Right lobe of liver (tissue), 6 donors: ENCODE measurements at regions not wholly inside any gene's neighbourhood (a gene's known extent, or its start where the extent isn't known, plus 50 kb on each side); places are given as distances from the start of the nearest gene placed in this dataset.

Experiments used
- ATAC-seq, 4 donors: fragments of 200-7000 bp; cut with Tn5 transposase; one replicate each; pipeline ENCODE4 v1.9.1; 2020; ENCODE audit warnings: mild to moderate bottlenecking in 4 of 4, moderate library complexity in 4 of 4
- DNase-seq, 3 donors: peaks; one replicate each; pipeline ENCODE4 v3.0.0-alpha.2; 2020
- H3K27ac ChIP-seq, 3 donors: fragments of 200-600 bp; one replicate each; pipeline ENCODE4 v1.8.0; 2022
- H3K27me3 ChIP-seq, 2 donors: fragments of 200-600 bp; one replicate each; pipeline ENCODE4 v1.8.0; 2022
- H3K36me3 ChIP-seq, 4 donors: fragments of 200-600 bp; sonication (generic) in 1 of 4; one replicate each; pipeline versions ENCODE4 v1.5.1 to v1.8.0; 2017 to 2022; ENCODE audit warnings: control low read depth in 1 of 4
- H3K4me1 ChIP-seq, 4 donors: fragments of 200-600 bp; sonication (generic) in 1 of 4; one replicate each; pipeline versions ENCODE4 v1.5.1 to v1.8.0; 2017 to 2022; ENCODE audit warnings: control low read depth in 1 of 4
- H3K4me3 ChIP-seq, 3 donors: fragments of 200-600 bp; one replicate each; pipeline ENCODE4 v1.8.0; 2022
- H3K9me3 ChIP-seq, 4 donors: fragments of 200-600 bp; sonication (generic) in 1 of 4; one replicate each; pipeline versions ENCODE4 v1.5.1 to v1.8.0; 2017 to 2022; ENCODE audit warnings: control low read depth in 1 of 4
- POLR2A ChIP-seq: fragments of 450-650 bp; IDR thresholded peaks from one replicate; pipeline ENCODE4 v1.6.1; 2017; ENCODE audit warnings: antibody characterized with exemption, mild to moderate bottlenecking
- WGBS: methylation state at CpG from one replicate; pipeline ENCODE4 v1.1.6; 2018; ENCODE audit warnings: low coverage, low lambda C conversion rate; ENCODE audit not compliant: insufficient coverage; ENCODE audit errors: missing lambda C conversion rate; 5-methylcytosine and 5-hydroxymethylcytosine counted together
- intact Hi-C, 2 donors: fragments of 100-400 bp; cut with DNase I; formaldehyde crosslinking; loops; one replicate each; pipeline versions ENCODE4 v1.11.2 to v1.14.1; 2022
- TF ChIP-seq, protein P1 (sequence below), 4 donors: fragments of 200-600 bp in 3 of 4; fragments of 450-650 bp in 1 of 4; IDR thresholded peaks; one replicate each; pipeline versions ENCODE4 v1.5.1 to v1.8.0; 2016 to 2022; ENCODE audit warnings: antibody characterized with exemption in 4 of 4, mild to moderate bottlenecking in 2 of 4
- donor health status: DM: no; HTN: yes; CAD: no.
- donor health status: DM: no; HTN: no; CAD: no.
- donor health status: DM: no; HTN: no; CAD: no.
- donor health status: DM: no; HTN: yes; CAD: no.
- donor health status: DM: no; HTN: yes; CAD: no.

DNA sequence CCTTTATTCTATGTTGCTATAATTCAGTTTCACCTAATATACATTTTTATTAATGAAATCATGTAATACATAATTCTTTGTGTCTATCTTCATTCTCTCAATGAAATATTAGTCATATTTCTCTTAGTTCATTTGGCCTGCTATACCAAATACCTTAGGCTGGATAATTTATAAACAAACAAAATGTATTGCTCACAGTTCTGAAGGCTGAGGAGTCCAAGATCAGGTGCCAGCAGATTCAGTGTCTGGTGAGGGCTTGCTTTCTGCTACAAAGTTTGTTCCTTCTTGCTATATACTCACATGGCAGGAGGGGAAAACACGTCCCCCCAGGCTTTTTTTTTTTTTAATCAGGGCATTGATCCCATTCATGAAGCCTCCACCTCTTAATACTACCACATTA lies 143.4 kb upstream of the GRB10 start:
- no peaks in the 10 kb centered on the region for H3K36me3 ChIP-seq
- TF ChIP-seq, protein P1, sequence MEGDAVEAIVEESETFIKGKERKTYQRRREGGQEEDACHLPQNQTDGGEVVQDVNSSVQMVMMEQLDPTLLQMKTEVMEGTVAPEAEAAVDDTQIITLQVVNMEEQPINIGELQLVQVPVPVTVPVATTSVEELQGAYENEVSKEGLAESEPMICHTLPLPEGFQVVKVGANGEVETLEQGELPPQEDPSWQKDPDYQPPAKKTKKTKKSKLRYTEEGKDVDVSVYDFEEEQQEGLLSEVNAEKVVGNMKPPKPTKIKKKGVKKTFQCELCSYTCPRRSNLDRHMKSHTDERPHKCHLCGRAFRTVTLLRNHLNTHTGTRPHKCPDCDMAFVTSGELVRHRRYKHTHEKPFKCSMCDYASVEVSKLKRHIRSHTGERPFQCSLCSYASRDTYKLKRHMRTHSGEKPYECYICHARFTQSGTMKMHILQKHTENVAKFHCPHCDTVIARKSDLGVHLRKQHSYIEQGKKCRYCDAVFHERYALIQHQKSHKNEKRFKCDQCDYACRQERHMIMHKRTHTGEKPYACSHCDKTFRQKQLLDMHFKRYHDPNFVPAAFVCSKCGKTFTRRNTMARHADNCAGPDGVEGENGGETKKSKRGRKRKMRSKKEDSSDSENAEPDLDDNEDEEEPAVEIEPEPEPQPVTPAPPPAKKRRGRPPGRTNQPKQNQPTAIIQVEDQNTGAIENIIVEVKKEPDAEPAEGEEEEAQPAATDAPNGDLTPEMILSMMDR (IDR thresholded peaks at IDR 0.05), result no peak
- no peak for TF ChIP-seq POLR2A
- DNase-seq, result no peak
- peaks cover 0 to 4% (median 1%) of the 10 kb centered on the region in 4 donors for H3K9me3 ChIP-seq
- WGBS, result 25% methylated on average over 1 of the region's 1 CpG
- H3K27ac ChIP-seq, result no peak overlapping the region
- H3K4me3 ChIP-seq, result no peak overlapping the region
- no peaks in the 10 kb centered on the region for H3K4me1 ChIP-seq
- no peak for ATAC-seq
- no peaks in the 10 kb centered on the region for H3K27me3 ChIP-seq
- intact Hi-C loops, result no loop called here

DNA sequence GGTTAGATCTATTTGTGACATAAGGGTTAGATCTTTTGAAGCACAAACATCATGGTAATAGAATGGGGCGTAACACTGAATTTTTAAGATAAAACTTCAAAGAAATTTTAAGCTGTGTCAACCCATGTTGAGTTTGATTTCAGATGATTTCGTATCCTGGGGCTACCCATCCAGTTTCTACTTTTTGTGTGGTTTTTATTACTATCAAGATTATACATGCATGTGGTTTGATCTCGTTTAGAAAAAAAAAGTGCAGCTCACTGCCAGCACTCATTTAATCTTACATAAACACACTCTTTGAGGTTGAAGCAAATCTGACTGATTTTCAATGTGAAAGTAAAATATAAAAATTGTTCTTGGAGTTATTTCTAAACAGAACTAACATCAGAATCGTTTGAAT lies 140.8 kb upstream of the GRB10 start:
- Histone ChIP-seq H3K9me3 (peaks cover 0 to 3% (median 0%) of the 10 kb centered on the region in 4 donors), H3K36me3 (no peaks in the 10 kb centered on the region), H3K4me3 (no peak overlapping the region), H3K4me1 (no peaks in the 10 kb centered on the region), H3K27ac (no peak overlapping the region), H3K27me3 (no peaks in the 10 kb centered on the region)
- DNase-seq, result no peak
- intact Hi-C loops, result no loop called here
- WGBS, result 30% methylated on average over 4 of the region's 4 CpGs
- no peak for TF ChIP-seq POLR2A
- TF ChIP-seq, protein P1 (IDR thresholded peaks at IDR 0.05), result no peak
- no peak for ATAC-seq

DNA sequence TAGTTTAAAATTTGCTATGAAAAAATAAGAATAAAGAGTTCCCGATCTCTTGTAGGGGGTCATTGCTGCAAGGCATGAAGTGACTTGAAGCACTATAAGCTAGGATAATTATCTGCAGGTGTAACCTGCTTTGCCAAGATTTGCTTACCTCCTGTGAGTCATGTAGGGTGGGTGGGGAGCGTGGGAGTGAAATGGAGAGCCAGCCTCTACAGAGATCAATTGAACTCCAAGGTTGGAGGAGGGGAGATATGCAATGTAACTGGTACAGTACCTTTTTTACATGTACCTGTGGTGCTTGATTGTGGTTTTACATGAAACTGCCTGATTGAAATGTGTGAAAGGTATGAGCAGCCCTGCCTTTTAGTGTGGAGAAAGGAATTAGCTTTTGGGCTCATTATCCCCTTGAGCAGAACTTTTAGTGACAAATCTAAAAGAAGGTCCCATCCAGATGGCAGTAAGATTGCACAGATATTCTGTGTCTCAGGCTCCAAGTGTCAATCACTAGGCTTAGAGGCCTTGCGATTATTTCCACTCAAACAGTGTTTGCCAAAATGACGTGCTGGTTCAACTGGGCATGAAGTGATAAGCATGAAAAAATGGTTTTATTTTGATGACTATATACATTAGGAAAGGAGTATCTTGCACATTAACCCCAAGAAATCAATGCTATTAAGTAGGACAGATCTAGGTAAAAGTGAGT lies 138.6 kb upstream of the GRB10 start:
- H3K36me3 ChIP-seq, result no peaks in the 10 kb centered on the region
- WGBS, result 59% methylated on average over 4 of the region's 4 CpGs
- H3K27ac ChIP-seq, result no peak overlapping the region
- DNase-seq, result no peak
- H3K4me3 ChIP-seq, result no peak overlapping the region
- no peaks in the 10 kb centered on the region for H3K4me1 ChIP-seq
- ATAC-seq, result no peak
- intact Hi-C loops, result no loop called here
- H3K9me3 ChIP-seq, result no peaks in the 10 kb centered on the region
- H3K27me3 ChIP-seq, result no peaks in the 10 kb centered on the region
- TF ChIP-seq POLR2A, result no peak
- TF ChIP-seq, protein P1 (IDR thresholded peaks at IDR 0.05), result no peak

DNA sequence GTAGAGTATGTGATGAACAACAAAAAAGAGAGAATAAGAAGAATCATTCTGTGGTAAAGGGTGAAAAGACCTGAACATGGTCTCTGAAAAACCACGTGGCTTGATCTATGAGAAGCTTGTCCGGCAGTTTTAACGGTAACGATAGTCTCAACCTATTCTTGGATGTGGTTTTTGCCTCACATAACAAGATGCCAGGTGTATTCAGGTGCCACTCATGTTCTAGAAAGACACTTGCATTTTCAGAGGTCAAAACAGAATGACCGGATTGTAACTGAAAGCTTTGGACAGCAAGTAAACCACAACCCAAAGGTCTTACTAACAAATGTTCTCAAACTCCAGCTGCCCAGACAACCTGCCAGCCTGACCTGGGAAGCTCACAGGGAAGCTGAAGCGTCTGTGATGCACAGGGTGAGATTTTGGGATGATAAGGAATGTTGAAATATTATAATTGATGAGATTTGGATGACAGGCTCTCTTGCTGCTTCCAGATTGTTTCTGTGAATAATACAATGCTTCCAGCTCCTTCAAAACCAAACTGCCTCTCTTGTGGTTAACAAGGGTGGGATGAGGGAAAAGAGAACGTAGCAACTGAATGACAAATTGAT lies 137.4 kb upstream of the GRB10 start:
- intact Hi-C loops, result no loop called here
- no peaks in the 10 kb centered on the region for H3K4me1 ChIP-seq
- TF ChIP-seq, protein P1 (IDR thresholded peaks at IDR 0.05), result no peak
- TF ChIP-seq POLR2A, result no peak
- H3K4me3 ChIP-seq, result no peak overlapping the region
- no peaks in the 10 kb centered on the region for H3K9me3 ChIP-seq
- H3K27me3 ChIP-seq, result no peaks in the 10 kb centered on the region
- no peak for DNase-seq
- WGBS, result 45% methylated on average over 7 of the region's 7 CpGs
- ATAC-seq, result no peak
- H3K27ac ChIP-seq, result no peak overlapping the region
- H3K36me3 ChIP-seq, result no peaks in the 10 kb centered on the region
